GM21423 (cell line): ENCODE measurements at regions not wholly inside any gene's neighbourhood (a gene's known extent, or its start where the extent isn't known, plus 50 kb on each side); places are given as distances from the start of the nearest gene placed in this dataset.

Source experiments
- ATAC-seq: cut with Tn5 transposase; IDR thresholded peaks from one replicate; pipeline ENCODE4 v1.9.1; 2021; ENCODE audit warnings: mild to moderate bottlenecking, moderate library complexity; ENCODE audit not compliant: unreplicated experiment

DNA sequence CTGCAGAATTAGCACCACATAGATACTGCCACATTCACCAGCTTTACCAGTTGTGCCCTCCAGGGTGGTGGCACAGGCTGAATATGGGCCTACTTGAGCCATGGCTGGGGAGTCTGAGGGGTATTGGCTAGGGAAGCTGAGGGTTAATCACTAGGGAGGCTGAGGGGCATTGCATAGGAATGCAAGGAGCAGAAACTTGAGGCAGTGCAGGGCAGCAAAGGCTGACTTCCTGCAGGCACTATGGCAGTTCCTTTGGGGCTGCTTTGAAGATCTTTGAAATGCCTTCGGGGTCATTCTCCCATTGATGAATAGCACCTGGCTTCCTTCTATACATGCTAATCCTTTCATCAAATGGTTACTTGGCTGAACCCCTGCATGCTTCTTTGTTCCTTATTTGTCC is 171.5 kb downstream of the RCN1 start:
- ATAC-seq: no peak

DNA sequence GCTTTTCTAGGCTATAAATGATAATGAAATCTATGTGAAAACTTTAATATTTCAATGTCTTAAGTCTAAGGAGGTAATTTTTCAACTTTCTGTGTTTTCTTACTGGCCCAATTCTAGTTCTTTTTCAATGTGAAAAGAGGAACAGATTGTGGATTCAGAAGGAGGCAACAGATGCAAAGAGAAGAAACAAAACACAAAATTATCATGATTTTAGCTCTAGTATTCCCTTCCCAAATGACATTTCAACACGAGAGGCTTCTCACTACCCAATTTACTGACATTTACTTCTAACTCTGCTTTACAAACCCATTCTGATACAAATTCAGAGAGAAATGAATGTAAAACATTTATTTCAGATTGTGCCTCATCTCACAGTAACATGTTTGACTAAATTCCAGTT is 169.4 kb downstream of the WT1 start:
- ATAC-seq: no peak

DNA sequence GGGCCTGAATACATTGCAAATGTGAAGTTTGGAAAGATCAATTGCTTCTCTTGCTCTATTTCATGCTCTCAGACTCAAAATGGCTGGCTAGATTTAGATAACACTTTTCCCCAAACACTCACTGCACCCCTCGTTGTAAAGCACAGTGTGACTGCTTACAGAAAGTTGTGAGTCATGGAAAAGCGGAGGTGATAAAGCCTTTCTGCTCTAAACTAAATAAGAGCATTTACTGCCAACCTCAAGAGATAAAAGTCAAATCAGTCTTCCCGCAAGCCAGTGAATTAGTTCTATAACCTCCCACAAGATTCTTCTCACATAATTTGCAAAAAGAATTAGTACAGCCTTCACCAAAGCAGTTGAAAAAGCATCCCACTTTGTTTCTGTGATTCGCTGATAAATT is 168.7 kb downstream of the WT1 start:
- no peak for ATAC-seq

DNA sequence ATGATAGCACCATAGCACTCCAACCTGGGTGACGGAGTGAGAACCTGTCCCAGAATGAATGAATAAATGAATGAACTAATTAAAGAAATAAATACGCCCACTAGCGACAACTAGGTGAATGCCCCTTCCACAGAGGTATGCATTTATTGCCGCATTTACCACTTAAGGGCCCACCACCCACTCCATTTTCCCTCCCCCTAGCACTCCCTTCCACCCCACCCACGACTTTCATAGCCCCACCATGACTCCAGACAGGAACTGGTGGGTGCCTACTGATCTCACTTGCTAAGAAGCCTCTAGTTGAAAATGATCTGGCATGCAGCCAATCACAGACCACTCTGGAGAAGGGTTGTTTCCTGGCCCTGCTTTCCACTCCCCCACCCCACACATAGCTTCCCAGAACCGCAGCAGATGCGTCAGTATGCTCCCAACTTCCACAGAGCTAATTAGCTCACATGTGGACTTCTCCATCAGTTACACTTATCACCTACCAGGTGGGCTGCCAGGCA is 167.6 kb downstream of the WT1 start:
- ATAC-seq: no peak

DNA sequence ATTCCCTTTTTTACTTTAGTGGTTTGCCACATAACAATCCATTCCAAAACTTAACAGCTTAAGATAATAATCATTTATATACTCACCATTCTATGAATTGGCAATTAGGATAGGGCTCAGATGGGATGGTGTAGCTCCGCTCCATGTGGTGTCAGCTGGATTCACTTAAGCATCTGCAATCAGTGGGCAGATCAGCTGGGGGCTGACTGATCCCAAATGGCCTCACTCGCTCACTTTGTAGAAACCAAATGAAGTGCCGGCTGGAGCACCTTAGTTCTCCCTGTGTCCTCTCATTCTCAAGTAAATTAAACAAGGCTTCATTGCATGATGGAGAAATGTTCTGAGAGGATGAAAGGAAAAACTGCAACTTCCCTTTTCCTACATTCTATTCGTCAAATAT is 161.4 kb downstream of the WT1 start:
- no peak for ATAC-seq

DNA sequence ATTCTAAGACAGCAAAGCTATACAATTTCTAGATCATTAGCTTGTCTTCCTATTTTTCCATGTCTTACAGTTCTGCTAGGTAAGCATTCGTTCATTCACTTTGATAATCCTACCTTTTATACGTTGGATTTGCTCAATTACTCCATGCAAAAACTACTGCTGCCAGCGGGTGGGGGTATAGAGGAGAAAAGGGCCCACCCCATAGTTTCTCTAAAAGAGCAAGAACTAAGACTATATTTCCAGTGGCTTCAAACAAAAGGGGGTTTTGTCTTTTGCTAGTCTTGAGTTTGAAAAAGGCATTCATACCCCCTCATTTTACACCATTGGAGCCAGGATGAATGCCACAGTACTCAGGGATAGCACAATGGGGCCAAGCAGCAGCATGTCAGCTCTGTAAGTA is 155.7 kb downstream of the WT1 start:
- ATAC-seq: no peak

DNA sequence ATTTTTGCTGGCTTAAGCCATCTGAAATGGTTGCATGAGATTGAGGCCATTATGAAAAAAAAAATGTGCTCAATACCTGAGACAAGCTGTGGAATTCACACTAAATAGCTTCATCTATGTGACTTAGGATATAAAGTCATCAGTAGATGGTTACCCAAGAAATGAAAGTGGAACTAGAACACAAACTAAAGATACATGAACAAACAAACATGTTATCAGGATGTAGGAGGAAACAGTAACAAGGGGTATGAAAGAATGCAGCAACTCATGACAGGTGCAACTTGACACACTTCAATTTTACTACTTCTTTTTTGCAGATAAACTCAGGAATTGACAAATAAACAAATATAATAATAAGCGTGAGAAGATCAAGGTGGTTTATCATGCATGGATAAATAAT is 155.0 kb downstream of the WT1 start:
- ATAC-seq: no peak

DNA sequence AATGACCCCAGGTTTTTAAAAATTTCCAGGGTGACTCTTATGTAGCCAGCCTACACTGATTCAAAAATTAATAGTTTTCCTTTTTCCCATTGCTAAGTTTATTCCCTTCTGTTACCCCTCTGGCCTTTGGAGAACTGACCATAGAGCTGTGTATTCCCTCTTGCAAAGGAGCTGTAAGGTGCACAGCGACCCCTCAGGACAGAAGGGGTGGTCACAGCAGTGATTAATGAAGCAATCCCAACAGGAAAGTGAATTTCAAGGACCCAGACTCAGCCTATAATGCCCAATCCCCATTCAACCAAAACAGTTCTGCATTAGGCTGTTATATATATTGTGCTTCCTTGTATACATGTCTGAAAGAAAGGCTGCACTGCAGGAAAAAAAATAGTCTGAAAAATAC is 147.1 kb downstream of the WT1 start:
- ATAC-seq: no peak

DNA sequence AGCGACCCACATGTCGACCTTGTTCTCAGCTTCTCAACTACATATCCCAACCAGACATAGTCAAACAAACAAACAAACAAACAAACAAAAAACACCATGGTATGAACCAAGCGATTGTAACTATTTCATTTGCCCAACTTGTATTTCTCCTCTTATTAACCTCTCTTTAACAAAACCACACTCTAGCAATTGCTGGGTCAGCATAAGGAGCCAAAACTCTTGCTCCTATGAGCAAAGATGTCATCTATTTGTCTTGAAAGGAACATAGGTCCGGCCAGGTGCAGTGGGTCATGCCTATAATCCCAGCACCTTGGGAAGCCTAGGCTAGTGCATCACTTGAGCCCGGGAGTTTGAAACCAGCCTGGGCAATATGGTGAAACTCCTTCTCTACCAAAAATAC is 145.6 kb downstream of the WT1 start:
- ATAC-seq: no peak

DNA sequence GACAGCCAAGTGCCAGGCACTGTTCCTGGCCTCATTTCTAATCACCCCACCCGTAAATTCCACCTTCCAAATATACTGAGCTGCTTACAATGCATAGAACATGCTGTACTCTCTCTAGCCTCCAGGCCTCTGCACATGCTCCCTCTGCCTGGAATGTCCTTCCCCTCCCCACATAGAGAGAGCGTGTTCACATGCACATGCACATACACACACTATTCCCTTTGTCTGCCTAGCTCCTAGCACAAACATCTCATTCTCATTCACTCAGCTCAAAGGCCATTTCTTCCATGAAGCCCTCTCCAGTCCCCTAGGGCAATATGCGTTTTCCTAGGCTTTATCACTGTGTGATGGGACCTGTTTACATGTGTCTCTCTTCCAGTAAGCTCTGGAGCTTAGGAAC is 144.6 kb downstream of the WT1 start:
- no peak for ATAC-seq

DNA sequence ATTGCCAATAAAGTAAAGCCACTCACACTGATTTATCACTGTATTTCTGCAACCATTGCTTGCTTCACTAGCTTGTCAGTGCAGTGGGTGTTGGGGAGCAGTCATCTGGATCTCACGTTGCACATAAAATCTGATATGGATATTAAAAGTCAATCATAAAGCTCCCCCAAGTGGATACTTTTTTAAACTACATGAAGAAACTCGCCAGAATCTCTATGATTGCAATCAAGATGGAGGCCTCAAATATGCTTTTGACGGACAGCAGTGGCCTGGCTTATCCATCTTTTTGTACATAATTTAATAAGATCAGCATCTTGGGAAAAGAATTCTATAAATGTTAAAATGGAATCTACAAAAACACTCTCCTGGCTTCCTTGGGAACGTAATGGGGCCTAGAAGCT is 137.7 kb downstream of the WT1 start:
- ATAC-seq: no peak

DNA sequence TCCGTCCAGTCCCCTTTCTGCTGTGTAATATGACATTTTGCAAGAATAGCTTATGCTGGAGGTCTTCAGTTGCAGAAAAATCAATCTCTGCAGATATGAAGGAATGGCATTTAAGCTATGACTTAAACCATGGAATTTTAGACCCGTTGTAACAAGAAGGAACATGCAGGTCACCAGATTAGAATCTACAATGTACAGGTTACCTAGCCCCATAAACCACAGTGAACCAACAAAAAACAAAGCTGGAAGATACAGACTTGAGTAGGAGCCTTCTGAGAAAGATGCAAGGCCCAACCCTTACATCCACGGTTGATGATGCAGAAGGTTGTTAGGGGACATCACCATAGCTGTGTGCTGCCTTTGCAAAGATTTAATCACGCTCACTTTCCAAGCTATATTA is 132.5 kb downstream of the WT1 start:
- no peak for ATAC-seq

DNA sequence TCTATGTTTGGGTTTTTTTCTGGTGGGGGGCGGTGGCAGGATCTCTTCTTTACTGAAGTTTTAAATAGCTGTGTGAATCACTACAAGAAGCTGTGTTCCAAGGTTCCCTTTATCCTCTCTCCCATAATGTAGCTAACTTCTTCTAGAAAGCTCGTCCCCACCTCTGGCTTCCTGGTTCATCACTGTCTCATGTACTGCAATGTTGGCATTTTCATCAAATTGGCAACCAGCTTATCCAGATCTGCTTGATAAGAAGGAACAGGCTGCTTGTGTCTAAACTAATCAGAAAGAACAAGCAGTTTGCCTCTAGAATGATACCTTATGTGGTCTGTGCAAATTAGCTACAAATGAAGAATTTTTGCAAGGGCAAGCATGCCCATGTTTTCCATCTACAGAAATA is 130.8 kb downstream of the WT1 start:
- ATAC-seq: no peak

DNA sequence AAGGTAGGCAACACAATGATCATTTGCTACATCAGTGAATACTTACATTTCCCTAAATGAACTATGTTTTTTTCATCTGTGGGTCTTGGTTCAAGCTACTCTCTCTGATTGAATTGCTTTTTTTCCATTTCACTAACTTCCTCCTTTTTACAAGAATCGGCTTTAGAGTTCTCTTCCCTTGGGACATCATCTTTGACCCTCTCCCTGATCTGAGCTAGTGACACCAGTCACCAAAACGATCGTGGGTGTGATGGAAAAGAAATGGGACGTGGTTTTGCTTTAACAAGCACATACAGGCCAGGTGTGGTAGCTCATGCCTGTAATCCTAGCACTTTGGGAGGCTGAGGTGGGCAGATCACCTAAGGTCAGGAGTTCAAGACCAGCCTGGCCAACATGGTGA is 129.9 kb downstream of the WT1 start:
- ATAC-seq: no peak

DNA sequence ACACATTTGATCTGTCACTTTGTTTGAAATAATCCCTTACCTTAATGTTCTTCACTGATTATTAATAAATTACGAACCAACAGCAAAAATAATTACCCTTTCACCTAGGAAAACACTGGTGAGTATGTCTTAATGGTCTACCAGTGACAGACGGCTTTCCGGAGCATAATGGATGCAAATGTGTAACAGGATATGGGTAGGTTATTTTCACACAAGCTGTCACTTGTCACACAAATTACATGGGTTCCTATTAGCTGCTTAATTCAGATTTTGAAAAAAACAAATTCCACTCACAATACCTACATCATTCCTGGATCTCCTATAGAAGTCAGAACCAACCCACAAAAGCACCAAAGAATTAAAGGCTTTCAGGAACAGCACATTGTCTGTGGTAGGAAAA is 127.9 kb downstream of the WT1 start:
- no peak for ATAC-seq

DNA sequence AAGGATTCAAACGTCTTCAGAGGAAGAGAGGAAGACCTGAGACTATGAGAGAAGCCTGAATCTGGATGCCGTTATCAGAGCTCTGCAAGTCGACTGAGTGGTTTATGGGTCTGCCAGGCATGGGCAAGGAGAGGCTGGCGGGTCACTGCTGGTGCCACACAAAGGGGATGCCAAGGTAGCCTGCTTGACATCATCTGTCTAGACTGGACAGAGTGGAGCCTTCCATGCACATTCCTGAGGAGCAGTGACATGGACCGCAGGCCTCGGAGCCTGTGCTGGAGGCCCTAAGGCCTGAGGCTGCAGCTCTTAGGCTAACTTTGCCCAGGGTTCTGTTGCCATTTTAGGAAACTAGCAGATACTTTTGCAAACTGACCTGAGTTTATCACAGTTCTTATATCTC is 127.4 kb downstream of the WT1 start:
- no peak for ATAC-seq

DNA sequence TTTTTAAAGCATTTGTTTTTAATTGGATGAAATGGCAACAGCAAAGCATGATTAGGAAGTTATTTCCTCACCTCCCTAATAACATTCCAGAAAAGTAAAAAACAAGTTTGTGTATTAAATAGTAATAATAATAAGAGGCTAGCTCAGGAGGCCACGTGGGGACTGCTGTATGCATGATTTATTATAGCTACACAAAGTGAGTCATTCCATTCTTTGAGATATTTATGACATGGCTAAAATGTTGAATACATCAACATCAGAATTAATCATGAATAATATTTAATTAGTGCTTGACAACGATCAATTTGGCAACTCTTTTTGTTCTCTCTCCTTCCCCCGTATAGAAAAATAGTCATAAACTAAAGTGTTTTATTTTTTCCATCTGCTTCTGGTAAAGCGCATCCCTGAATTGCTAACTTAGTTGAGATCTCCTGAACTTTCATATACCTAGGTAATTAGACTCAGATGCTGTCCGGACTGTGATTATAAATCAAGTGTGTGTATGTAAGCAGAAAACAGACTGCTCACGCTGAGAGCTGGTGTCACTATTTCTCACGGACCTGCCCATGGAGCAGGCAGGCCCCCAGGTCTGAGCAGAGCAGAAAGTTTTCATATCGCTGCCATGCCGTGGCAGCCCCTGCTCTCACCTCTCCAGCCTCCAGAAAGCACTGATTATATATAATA is 125.7 kb downstream of the WT1 start:
- ATAC-seq: no peak

DNA sequence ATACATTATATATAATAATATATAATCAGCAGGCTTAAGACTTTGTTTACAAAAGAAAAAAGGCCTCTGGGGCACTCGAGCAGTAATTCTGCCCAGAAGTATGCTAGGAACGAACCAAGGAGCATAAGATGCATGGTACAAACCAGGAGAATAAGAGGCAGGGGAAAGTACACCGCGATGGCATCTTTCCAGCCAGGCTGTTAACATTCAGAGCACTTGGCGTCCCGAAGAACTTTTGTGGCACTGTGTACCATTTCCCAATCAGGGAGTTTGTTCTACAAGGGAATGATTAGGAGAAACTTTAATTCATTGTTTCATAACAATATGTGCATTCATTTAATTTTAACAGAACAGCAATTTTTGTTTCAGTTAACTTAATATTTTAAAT is 125.1 kb downstream of the WT1 start:
- no peak for ATAC-seq

DNA sequence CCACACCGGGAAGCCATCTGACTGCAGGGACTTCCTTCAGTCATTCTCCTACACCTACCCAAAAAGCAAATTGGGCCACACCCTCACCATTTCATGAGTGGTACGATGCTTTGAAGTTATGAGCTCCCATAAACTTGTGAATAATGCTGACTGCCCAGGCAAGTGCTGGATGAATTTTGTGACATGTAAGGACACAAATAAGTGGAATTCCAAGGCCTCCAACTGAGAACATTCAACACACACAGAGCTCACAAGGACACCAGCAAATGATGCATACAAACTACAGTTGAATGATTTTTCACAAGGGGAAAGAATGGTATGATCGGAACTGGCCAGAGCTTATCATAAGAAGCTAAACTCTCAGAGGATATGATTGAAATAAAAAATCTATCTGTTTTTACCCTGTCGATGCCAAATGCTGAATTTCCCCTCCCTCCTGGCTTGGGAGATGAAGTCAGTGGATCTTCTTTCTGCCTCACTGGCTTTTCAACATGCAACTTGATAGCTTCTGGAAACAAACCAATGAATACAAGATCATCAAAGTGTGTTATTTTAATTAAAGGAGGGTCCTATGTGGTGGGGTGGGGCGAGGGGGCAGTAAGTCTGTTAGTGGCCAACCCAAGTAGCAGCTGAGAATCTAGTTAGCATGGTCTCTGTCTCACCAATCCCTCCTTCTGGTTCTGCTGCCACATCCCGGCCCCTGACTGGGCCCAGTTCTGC is 123.8 kb downstream of the WT1 start:
- no peak for ATAC-seq

DNA sequence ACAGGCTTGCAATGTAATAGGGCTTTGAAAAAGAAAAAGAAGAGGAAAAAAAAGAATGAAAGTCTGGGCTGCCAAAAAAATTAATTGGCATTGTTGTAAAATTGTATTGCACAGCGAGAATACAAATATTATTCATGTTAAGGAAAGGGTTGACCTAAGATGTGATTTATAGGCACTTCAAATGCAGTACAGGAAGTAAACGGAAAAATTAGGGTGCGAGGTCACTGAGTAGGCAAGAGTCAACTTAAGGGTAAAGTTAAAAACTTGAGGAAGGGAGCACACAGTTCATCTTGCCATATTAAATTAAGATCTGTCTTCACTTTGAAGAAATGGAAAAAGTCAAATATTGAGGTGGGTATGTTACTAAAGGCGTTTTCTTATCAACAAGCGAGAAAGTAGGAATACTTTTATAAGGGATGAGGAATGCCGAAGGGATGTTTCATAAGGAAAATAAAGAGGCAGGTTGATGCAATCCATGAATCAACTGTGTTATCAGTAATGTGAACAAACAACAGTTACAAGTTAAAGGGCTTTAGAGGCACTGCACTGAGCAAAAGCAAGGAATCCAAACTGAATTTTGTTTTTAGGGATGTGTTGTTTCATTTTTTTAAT is 123.0 kb downstream of the WT1 start:
- no peak for ATAC-seq

DNA sequence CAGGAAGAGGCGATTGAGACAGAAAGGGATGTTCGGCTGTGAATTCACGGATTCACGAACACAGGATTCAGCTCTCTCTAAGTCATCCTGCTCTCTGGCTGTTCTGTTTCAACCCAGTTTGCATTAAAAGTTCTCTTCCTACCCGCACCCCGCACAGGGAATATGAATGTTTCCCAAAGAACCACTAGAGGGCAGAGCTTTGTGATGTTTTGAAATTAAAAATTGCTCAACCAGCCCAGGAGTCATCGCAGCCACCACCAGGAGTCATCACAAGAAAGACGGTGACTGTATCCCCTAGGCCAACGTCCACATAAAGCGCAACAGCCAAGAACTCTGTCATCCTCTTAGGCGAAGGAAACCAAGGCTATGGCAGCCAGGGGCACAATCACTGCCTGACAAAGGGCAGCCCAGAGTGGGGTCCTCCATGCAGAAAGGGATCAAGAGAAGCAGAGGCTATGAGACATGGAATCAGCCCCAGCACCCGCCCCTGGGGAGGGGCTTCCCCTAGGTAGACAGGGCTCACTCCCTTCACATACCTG is 122.4 kb downstream of the WT1 start:
- ATAC-seq: no peak

DNA sequence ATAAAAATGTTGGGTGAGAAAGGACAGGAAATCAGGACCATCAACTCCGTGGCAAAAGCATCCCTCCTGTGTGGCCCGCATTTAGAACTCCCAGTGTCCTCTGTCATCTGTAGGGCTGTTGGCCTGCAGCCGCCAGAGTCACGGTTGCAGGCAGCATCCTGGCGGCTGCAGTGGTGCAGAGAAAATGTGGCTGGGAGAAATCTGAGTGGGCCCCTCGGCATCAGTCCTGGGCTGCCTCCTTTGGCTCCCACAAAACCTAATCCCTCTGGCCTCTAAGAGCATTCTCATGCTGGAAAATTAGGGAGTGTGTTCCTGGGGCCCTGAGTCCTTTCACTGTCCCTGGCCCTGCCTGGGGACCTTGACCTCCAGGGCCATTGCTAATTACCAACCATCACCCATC is 121.9 kb downstream of the WT1 start:
- ATAC-seq: no peak
